Keratinocyte (primary cell): ENCODE measurements at regions not wholly inside any gene's neighbourhood (a gene's known extent, or its start where the extent isn't known, plus 50 kb on each side); places are given as distances from the start of the nearest gene placed in this dataset.

Experiments used
- DNase-seq: peaks from one replicate; pipeline ENCODE4 v3.0.0-alpha.2; 2011; ENCODE audit warnings: low read depth, missing footprints, low spot score
- FAIRE-seq: peaks from 2 replicates; lab custom pipeline; 2011; peaks lifted over from hg19 to GRCh38; lab: Jason Lieb, UNC
- H2AFZ ChIP-seq: 2 replicates; pipeline ENCODE4 v1.6.0; 2012; ENCODE audit warnings: low read length, control low read depth, inconsistent platforms; ENCODE audit not compliant: control insufficient read depth
- H3K27ac ChIP-seq: 2 replicates; pipeline ENCODE4 v1.5.1; 2011; ENCODE audit warnings: low read length; ENCODE audit not compliant: control insufficient read depth, insufficient read depth
- H3K27me3 ChIP-seq: 3 replicates; pipeline ENCODE4 v1.6.0; 2011; ENCODE audit warnings: low read length; ENCODE audit not compliant: control insufficient read depth, insufficient read depth; ENCODE audit errors: extremely low read depth
- H3K36me3 ChIP-seq, 2 experiments: 2 replicates in 1 of 2; 3 replicates in 1 of 2; pipeline ENCODE4 v1.5.1; 2011; ENCODE audit warnings: low read length in 2 of 2, mild to moderate bottlenecking in 1 of 2; ENCODE audit not compliant: control insufficient read depth in 2 of 2, insufficient read depth in 2 of 2; ENCODE audit errors: extremely low read depth in 1 of 2
- H3K4me1 ChIP-seq: 3 replicates; pipeline ENCODE4 v1.5.1; 2011; ENCODE audit warnings: low read length; ENCODE audit not compliant: control insufficient read depth, insufficient read depth; ENCODE audit errors: extremely low read depth
- H3K4me2 ChIP-seq: 3 replicates; pipeline ENCODE4 v1.6.0; 2011; ENCODE audit warnings: low read depth, low read length; ENCODE audit not compliant: control insufficient read depth, insufficient read depth; ENCODE audit errors: extremely low read depth
- H3K4me3 ChIP-seq, 3 experiments: fragments of 200-600 bp in 1 of 3; sonication (generic) in 1 of 3; 2 replicates in 2 of 3; 3 replicates in 1 of 3; pipeline ENCODE4 v1.5.1; 2011 to 2016; ENCODE audit warnings: low read length in 3 of 3, mild to moderate bottlenecking in 3 of 3, control low read depth in 2 of 3, inconsistent platforms in 1 of 3, low read depth in 1 of 3, mixed read lengths in 1 of 3, mixed run types in 1 of 3, moderate library complexity in 1 of 3; ENCODE audit not compliant: control insufficient read depth in 2 of 3, insufficient read depth in 2 of 3; ENCODE audit errors: extremely low read depth in 1 of 3
- H3K79me2 ChIP-seq: 2 replicates; pipeline ENCODE4 v1.6.0; 2012; ENCODE audit warnings: low read length; ENCODE audit not compliant: control insufficient read depth, insufficient read depth
- H3K9ac ChIP-seq: 3 replicates; pipeline ENCODE4 v1.6.0; 2011; ENCODE audit warnings: low read length; ENCODE audit not compliant: control insufficient read depth, insufficient read depth; ENCODE audit errors: extremely low read depth
- H3K9me1 ChIP-seq: 3 replicates; pipeline ENCODE4 v1.6.0; 2011; ENCODE audit warnings: low read length; ENCODE audit not compliant: control insufficient read depth, insufficient read depth; ENCODE audit errors: extremely low read depth
- H3K9me3 ChIP-seq: 2 replicates; pipeline ENCODE4 v1.5.1; 2012; ENCODE audit warnings: low read depth, low read length; ENCODE audit not compliant: control insufficient read depth
- H4K20me1 ChIP-seq: 3 replicates; pipeline ENCODE4 v1.6.0; 2011; ENCODE audit warnings: low read length; ENCODE audit not compliant: control insufficient read depth, insufficient read depth; ENCODE audit errors: extremely low read depth
- EZH2 ChIP-seq: IDR thresholded peaks from one replicate; pipeline ENCODE4 v1.6.1; 2012; ENCODE audit warnings: inconsistent platforms, mild to moderate bottlenecking, low read length, moderate library complexity
- dilution Hi-C: fragments of 300-500 bp; cut with MboI; formaldehyde crosslinking; loops from one replicate; pipeline ENCODE4 v1.7.0; 2020; ENCODE audit warnings: low sequenced_read_pairs; ENCODE audit not compliant: extremely low pct_ligation_motif_present
- TF ChIP-seq, protein P1 (sequence below), 3 experiments: IDR thresholded peaks in 1 of 3; conservative IDR thresholded peaks in 1 of 3; optimal IDR thresholded peaks in 1 of 3; 2 replicates in 2 of 3; 3 replicates in 1 of 3; pipeline versions ENCODE3 to v1.5.1; 2011; ENCODE audit warnings: low read length in 3 of 3, mild to moderate bottlenecking in 3 of 3, moderate library complexity in 2 of 3, control low read depth in 1 of 3, inconsistent platforms in 1 of 3; ENCODE audit not compliant: insufficient read depth in 2 of 3; ENCODE audit errors: extremely low read depth in 1 of 3

DNA sequence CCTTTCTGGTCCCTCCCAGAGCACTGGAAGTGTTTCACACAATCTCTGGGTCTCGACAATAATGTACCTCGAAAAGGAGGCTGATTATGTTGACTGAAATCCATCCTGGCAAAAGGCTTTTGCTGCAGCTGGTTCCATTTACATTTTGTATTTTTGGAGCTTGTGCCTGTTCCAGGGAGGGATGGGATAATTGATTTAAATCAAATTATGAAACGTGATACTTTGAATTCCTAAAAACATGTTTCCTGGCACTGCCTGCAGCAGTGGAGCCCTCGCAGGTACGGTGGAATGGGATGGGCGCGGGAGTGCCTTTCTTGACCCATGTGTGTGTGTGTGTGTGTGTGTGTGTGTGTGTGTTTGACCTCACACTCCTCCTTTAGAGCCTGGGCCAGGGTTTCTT lies 455.5 kb upstream of the MEIS1 start:
- H3K4me1 ChIP-seq, result no peaks in the 10 kb centered on the region
- no peaks in the 10 kb centered on the region for H3K79me2 ChIP-seq
- H3K9ac ChIP-seq, result no peak overlapping the region
- no peak overlapping the region for H3K4me3 ChIP-seq
- H3K27ac ChIP-seq, result no peak overlapping the region
- FAIRE-seq (no peak), DNase-seq (no peak)
- H3K27me3 ChIP-seq, result peaks cover 8% of the 10 kb centered on the region
- dilution Hi-C loops, result no loop called here
- H3K36me3 ChIP-seq, result no peaks in the 10 kb centered on the region
- H2AFZ ChIP-seq, result no peak overlapping the region
- no peaks in the 10 kb centered on the region for H3K9me3 ChIP-seq
- no peak for TF ChIP-seq EZH2
- TF ChIP-seq, protein P1, sequence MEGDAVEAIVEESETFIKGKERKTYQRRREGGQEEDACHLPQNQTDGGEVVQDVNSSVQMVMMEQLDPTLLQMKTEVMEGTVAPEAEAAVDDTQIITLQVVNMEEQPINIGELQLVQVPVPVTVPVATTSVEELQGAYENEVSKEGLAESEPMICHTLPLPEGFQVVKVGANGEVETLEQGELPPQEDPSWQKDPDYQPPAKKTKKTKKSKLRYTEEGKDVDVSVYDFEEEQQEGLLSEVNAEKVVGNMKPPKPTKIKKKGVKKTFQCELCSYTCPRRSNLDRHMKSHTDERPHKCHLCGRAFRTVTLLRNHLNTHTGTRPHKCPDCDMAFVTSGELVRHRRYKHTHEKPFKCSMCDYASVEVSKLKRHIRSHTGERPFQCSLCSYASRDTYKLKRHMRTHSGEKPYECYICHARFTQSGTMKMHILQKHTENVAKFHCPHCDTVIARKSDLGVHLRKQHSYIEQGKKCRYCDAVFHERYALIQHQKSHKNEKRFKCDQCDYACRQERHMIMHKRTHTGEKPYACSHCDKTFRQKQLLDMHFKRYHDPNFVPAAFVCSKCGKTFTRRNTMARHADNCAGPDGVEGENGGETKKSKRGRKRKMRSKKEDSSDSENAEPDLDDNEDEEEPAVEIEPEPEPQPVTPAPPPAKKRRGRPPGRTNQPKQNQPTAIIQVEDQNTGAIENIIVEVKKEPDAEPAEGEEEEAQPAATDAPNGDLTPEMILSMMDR (optimal IDR thresholded peaks at IDR 0.05 in 1 of 3, IDR thresholded peaks at IDR 0.05 in 1 of 3, conservative IDR thresholded peaks at IDR 0.05 in 1 of 3; ENCODE audit: extremely low read depth in 1 of 3, insufficient read depth in 2 of 3, low read length in 3 of 3), result no peak
- no peaks in the 10 kb centered on the region for H4K20me1 ChIP-seq
- H3K4me2 ChIP-seq, result no peak overlapping the region
- no peaks in the 10 kb centered on the region for H3K9me1 ChIP-seq

DNA sequence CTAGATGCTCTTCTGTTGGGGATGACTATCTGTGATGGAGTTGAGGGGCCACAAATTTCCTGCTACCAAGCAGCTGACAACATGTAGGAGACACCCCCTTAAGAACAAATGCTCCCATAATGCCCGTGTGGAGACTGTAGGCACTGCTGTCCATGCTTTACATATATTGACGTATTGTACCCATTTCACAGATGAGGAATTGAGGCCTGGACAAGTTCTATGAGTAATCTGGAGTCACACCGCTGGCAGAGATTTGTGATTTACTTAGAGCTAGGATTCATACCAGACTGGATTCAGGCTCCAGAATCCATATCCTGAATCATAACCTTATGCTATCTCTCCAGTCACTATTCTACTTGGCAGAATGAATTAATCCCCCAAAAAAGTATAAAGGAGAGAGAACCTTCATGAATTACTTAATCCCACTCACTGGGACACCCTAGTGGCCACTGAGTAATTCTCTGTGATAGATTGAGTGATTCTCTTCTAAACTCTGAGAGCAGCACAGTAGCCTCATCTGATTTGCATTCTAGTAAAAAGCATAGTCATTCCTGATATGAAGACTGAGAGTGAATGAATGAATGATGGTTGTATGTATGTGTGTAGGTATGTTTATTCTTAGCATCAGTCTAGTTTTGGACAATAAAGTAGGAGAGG lies 460.7 kb upstream of the MEIS1 start:
- H2AFZ ChIP-seq, result no peak overlapping the region
- dilution Hi-C loops, result no loop called here
- no peak overlapping the region for H3K4me2 ChIP-seq
- no peak for TF ChIP-seq EZH2
- TF ChIP-seq, protein P1 (optimal IDR thresholded peaks at IDR 0.05 in 1 of 3, IDR thresholded peaks at IDR 0.05 in 1 of 3, conservative IDR thresholded peaks at IDR 0.05 in 1 of 3; ENCODE audit: extremely low read depth in 1 of 3, insufficient read depth in 2 of 3, low read length in 3 of 3), result peak in 2 of 3 experiments; percentile 14 to 28
- H3K36me3 ChIP-seq, result no peaks in the 10 kb centered on the region
- FAIRE-seq (no peak), DNase-seq (no peak)
- peaks cover 4% of the 10 kb centered on the region for H3K27me3 ChIP-seq
- no peaks in the 10 kb centered on the region for H3K9me1 ChIP-seq
- H3K9ac ChIP-seq, result no peak overlapping the region
- no peak overlapping the region for H3K4me3 ChIP-seq
- H3K27ac ChIP-seq, result no peak overlapping the region
- H4K20me1 ChIP-seq, result no peaks in the 10 kb centered on the region
- H3K9me3 ChIP-seq, result no peaks in the 10 kb centered on the region
- H3K4me1 ChIP-seq, result no peaks in the 10 kb centered on the region
- no peaks in the 10 kb centered on the region for H3K79me2 ChIP-seq
